A549 (cell line): ENCODE measurements at regions not wholly inside any gene's neighbourhood (a gene's known extent, or its start where the extent isn't known, plus 50 kb on each side); places are given as distances from the start of the nearest gene placed in this dataset.

ENCODE experiments used
- HDAC2 ChIP-seq: fragments of 200-600 bp; sonication (generic); IDR thresholded peaks from 2 replicates; pipeline ENCODE4 v1.6.1; 2016
- NR3C1 ChIP-seq: fragments of >200 bp; sonication (Bioruptor Twin); formaldehyde crosslinking; IDR thresholded peaks from 3 replicates; pipeline ENCODE4 v1.6.1; 2017
- POLR2A ChIP-seq: IDR thresholded peaks from 2 replicates; pipeline ENCODE4 v1.6.1; 2012; ENCODE audit warnings: mild to moderate bottlenecking, low read length
- TP53 ChIP-seq: fragments of 250-450 bp; sonication (Bioruptor Pico); IDR thresholded peaks from 2 replicates; pipeline ENCODE4 v1.5.0; 2021; ENCODE audit warnings: mild to moderate bottlenecking, moderate library complexity
- TF ChIP-seq, protein P1 (sequence below): fragments of >200 bp; sonication (Bioruptor Twin); formaldehyde crosslinking; IDR thresholded peaks from 3 replicates; pipeline ENCODE4 v1.5.1; 2016
- TF ChIP-seq, protein P2 (sequence below): IDR thresholded peaks from 2 replicates; pipeline ENCODE4 v1.6.1; 2012

DNA sequence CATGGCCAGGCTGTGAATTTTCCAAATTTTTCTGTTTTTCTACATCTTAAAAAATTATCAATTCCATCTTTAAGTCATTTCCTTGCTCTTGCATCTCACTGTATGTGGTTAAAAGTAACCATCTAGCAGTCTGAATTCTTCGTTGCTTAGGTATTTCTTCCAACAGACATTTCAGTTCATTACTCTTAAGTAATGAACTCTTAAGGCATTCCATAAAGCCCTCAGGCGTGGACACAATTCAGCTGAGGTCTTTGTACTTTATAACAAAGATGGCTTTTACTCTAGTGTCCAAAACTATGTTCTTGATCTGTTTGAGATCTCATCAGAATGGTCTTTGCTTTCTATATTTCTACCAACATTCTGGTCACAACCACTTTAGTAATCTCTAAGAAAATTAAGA, 253.9 kb upstream of the GCFC2 start:
- TF ChIP-seq, protein P1, sequence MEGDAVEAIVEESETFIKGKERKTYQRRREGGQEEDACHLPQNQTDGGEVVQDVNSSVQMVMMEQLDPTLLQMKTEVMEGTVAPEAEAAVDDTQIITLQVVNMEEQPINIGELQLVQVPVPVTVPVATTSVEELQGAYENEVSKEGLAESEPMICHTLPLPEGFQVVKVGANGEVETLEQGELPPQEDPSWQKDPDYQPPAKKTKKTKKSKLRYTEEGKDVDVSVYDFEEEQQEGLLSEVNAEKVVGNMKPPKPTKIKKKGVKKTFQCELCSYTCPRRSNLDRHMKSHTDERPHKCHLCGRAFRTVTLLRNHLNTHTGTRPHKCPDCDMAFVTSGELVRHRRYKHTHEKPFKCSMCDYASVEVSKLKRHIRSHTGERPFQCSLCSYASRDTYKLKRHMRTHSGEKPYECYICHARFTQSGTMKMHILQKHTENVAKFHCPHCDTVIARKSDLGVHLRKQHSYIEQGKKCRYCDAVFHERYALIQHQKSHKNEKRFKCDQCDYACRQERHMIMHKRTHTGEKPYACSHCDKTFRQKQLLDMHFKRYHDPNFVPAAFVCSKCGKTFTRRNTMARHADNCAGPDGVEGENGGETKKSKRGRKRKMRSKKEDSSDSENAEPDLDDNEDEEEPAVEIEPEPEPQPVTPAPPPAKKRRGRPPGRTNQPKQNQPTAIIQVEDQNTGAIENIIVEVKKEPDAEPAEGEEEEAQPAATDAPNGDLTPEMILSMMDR: no peak
- TF ChIP-seq, protein P2, sequence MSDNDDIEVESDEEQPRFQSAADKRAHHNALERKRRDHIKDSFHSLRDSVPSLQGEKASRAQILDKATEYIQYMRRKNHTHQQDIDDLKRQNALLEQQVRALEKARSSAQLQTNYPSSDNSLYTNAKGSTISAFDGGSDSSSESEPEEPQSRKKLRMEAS: no peak
- no peak for TF ChIP-seq TP53 (CRISPR knock-in tag)
- no peak for TF ChIP-seq POLR2A
- TF ChIP-seq NR3C1: no peak
- no peak for TF ChIP-seq HDAC2
